HG03439 (cell line): ENCODE measurements at regions not wholly inside any gene's neighbourhood (a gene's known extent, or its start where the extent isn't known, plus 50 kb on each side); places are given as distances from the start of the nearest gene placed in this dataset.

Experiments used
- ATAC-seq: cut with Tn5 transposase; IDR thresholded peaks from one replicate; pipeline ENCODE4 v1.9.1; 2021; ENCODE audit warnings: mild to moderate bottlenecking, moderate library complexity; ENCODE audit not compliant: unreplicated experiment

GRCh38 chr2:122150524-122151280, 395.3 kb downstream of the TSN start:
- ATAC-seq, result no peak

- ATAC-seq, result no peak
These were observed 397.1 kb downstream of the TSN start for GRCh38 chr2:122152571-122152970.

GRCh38 chr2:122156176-122156890, 400.9 kb downstream of the TSN start:
- no peak for ATAC-seq

GRCh38 chr2:122157158-122157557, 401.7 kb downstream of the TSN start:
- ATAC-seq, result no peak

GRCh38 chr2:122163617-122164016, 408.2 kb downstream of the TSN start:
- ATAC-seq, result no peak

- ATAC-seq, result no peak
These were observed 409.5 kb downstream of the TSN start for GRCh38 chr2:122164964-122165363.

GRCh38 chr2:122166820-122167219, 411.4 kb downstream of the TSN start:
- ATAC-seq, result no peak

- ATAC-seq, result no peak
These were observed 412.1 kb downstream of the TSN start for GRCh38 chr2:122167515-122167914.

- no peak for ATAC-seq
These were observed 413.3 kb downstream of the TSN start for GRCh38 chr2:122168799-122169198.

- ATAC-seq, result no peak
These were observed 417.4 kb downstream of the TSN start for GRCh38 chr2:122172812-122173211.

GRCh38 chr2:122174061-122174460, 418.6 kb downstream of the TSN start:
- no peak for ATAC-seq

- ATAC-seq, result no peak
These were observed 424.2 kb downstream of the TSN start for GRCh38 chr2:122179492-122180165.

GRCh38 chr2:122180972-122181371, 425.5 kb downstream of the TSN start:
- ATAC-seq, result no peak

GRCh38 chr2:122182616-122183355, 427.3 kb downstream of the TSN start:
- ATAC-seq, result no peak

GRCh38 chr2:122183890-122184289, 428.4 kb downstream of the TSN start:
- ATAC-seq, result no peak

GRCh38 chr2:122186761-122187222, 431.3 kb downstream of the TSN start:
- ATAC-seq, result no peak

- ATAC-seq, result no peak
These were observed 435.9 kb downstream of the TSN start for GRCh38 chr2:122191331-122191730.

- no peak for ATAC-seq
These were observed 438.2 kb downstream of the TSN start for GRCh38 chr2:122193622-122194021.

GRCh38 chr2:122194546-122194945, 439.1 kb downstream of the TSN start:
- ATAC-seq, result no peak

- no peak for ATAC-seq
These were observed 448.1 kb downstream of the TSN start for GRCh38 chr2:122203523-122203922.

- no peak for ATAC-seq
These were observed 450.2 kb downstream of the TSN start for GRCh38 chr2:122205641-122206040.
